Globus pallidus (tissue), 1 donor: ENCODE measurements at regions not wholly inside any gene's neighbourhood (a gene's known extent, or its start where the extent isn't known, plus 50 kb on each side); places are given as distances from the start of the nearest gene placed in this dataset.
"Not testable (repeated sequence)": the region's sequence is repeated elsewhere in the genome, so short reads cannot be mapped to it uniquely, and the experiment has no call there.

ENCODE experiments used
- DNase-seq: peaks from one replicate; pipeline ENCODE4 v3.0.0-alpha.2; 2015; ENCODE audit warnings: low spot score

DNA sequence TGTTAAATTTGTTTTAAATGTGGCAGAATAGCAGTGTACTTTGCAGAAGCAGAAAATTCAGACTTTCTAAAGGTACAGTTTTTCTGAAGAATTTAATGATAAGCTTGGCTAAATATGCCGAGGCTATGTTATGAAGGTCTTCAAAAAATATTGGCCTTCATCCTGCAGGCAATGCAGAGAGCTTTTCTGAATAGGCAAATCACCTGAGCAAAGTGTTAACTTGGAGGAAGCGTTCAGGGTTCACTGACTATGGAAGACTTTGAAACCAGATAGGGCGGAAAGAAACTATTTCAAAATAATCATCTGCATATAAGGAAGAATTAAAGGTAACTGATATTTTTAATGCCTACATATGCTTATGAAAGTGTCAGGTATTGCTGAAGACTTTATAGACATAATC, 133.7 kb upstream of the SETBP1 start:
- DNase-seq: no peak

DNA sequence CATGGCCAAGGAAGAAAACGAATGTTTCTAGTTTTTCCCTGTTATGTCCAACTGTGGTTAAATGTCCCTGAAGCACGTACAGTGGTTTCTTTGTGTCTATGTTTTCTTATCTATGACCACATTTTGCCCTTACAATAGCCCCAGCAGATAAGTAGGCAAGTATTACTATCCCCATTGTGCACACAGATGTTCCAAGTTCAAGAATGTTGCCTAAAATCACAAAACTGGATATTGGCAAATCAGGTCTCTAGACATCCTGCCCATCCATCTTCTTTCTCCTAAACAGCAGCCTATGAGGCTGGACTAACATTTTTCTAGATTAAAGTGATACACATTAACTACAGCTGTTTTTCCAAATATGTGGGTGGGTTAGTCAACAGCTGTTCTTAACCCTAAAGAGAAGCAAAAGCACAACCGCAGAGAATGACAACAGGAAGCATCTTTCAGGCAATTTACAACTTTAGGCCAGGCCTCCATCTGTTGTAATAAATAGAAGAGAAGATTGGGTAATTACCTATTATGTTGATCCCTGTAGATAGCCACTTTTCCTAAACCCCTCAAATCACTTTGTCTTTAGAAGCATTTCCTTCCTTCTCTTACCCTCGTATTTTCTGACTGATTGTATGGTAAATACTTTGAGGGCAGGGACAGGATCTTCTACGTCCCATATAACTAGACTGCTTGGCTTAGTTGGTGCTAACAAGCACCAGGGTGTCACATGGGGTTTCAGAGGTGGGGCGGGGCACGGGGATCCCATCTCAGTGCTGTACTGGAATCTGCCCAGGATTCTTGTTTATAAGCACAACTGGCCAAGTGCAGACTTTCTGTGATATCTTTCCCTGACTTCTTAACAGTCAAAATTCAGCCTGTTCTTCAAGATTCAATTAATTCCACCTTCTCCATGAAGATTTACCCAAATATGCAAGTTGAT, 132.1 kb upstream of the SETBP1 start:
- no peak for DNase-seq

DNA sequence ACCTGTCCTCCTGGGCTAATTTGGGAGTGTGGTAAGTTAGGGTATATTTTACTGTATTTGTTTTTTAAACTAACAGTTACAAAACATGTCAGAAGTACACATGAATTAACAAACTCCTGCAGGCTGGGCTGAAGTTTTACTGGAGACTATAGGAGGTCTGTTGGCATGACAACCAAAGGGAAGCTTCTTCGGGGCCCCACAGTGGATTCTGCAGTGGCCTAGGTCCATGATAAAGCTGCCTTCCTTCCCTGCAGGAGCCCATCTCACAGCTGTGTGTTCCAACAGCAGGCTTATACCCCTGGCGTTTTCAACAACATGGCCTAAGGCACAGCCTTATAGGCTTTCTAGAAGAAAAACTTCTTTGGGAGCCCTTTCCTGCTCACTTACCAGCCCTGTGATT, 128.0 kb upstream of the SETBP1 start:
- no peak for DNase-seq

DNA sequence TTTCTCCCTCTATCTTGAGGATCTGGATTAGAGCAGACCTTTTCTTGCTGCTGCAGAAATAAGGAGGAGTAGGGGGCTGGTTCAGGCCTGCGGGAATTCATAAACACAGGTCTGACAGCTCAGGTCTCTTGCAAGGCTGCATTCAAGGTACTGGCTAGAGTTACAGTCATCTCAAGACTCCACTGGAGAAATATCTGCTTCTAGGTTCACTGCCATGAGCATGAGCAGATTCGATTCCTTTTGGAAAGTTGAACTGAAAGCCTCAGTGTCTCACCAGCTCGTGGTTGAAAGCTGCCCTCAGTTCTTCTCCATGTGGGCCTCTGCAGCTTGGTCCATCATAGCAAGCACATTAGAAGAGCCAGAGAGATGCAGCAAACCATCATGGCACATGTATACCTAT, 124.4 kb upstream of the SETBP1 start:
- peak; percentile 19 for DNase-seq

DNA sequence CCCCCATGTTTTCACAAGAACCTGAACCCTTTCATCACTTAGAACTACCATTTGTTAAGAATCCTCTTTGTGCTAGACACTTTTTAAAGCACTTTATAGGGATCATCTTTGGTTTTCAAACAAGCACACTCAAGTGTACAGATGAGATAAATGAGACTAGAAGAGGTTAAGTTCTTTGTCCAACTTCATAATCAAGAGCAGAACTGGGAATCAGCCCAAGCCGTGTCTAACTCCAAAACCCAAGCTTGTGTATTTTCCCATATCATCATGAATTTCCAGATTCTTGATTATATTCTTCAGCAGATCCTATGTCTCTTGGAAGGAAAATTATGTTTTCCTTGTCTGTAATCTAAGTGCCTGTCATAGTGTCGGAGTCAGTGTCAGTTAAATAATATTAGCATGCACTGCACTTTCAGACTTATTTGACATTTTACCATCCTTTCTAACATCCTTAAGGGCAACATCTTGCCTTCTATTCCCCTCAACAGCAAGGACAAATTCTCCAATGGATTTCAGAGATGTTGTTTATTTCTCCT, 123.0 kb upstream of the SETBP1 start:
- DNase-seq: no peak

DNA sequence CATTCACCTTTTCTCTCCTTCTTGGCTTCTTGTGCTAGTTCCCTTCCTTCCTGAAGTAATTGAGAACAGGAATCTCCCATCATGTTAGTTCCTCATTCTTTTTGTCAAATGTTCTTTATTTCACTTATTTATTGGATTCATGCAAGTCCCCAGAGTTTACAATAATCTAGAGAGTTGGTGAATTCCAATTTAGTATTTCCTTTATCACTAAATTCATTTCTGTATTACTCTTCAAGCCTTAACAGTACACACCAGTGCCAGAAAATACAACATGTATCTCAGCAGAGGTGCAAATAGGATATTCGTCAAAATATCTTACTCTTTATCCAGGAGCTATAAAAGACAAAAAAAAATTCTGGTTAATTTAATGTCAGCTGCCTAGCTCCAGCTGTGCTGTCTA, 121.9 kb upstream of the SETBP1 start:
- DNase-seq: no peak

DNA sequence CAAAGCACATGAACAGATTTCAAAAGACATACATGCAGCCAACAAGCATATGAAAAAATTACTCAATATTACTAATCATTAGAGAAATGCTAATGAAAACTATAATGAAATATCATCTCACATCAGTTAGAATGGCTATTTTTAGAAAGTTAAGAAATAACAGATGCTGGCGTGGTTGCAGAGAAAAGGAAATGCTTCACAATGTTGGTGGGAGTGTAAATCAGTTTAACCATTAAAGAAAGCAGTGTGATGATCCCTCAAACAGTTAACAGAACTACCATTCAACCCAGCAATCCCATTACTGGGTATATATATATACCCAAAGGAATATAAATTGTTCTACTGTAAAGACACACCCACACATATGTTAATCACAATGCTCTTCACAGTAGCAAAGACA, 117.7 kb upstream of the SETBP1 start:
- DNase-seq: no peak

DNA sequence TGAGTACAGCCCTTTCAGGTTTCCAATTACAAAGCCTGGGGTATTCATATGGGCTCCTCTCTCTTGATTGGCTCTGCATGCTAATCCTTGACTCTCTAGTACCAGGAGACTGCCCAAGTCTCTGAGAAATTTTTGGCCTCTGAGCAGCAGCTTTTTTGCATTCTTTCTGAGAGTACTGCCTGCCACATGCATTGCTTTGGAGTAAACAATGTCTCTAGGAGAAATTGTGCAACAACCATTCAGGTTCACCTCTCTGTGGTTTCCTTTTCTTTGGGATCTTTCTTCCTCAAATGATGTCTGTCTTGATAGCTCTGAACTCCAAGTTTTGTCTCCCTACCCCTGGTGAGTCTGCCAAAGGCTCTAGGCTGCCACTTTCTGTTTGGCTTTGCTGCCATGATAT, 115.8 kb upstream of the SETBP1 start:
- DNase-seq: peak; percentile 8

DNA sequence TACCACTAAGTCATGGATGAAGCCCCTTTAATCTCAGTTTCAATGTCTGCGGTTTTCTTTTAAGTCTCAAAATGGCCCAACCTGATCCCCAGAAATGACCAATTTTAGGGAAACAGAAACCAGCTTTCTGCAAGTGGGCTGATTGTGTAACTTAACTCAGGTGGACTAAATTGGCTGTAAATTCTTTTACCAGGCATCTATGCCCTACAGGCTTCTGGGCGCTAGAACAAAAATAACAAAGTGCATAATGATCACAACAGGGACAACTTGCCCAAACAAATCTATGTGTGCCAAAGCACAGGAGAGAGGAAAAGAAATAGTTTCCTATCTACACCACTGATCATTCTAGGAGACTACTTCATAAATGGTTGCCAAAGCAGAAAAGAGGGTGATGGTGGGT, 112.3 kb upstream of the SETBP1 start:
- DNase-seq: no peak

DNA sequence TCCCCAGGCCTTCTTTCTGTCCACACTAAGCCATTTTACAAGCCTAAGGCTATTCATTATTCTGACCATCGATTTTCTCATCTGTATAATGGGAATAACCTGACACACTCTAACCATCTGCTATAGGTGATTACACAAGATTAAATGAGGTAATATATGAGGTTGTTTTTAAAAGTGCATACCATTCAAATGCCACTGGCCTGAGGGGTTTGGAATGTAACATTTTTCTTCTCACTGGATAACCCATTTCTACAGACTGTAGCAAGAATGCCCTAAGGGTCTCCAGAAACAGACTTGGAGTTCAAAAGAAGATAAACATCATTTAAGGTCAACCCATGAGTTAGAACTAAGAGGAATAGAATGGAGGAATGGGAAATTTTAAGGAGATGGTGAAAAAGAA, 111.7 kb upstream of the SETBP1 start:
- no peak for DNase-seq

DNA sequence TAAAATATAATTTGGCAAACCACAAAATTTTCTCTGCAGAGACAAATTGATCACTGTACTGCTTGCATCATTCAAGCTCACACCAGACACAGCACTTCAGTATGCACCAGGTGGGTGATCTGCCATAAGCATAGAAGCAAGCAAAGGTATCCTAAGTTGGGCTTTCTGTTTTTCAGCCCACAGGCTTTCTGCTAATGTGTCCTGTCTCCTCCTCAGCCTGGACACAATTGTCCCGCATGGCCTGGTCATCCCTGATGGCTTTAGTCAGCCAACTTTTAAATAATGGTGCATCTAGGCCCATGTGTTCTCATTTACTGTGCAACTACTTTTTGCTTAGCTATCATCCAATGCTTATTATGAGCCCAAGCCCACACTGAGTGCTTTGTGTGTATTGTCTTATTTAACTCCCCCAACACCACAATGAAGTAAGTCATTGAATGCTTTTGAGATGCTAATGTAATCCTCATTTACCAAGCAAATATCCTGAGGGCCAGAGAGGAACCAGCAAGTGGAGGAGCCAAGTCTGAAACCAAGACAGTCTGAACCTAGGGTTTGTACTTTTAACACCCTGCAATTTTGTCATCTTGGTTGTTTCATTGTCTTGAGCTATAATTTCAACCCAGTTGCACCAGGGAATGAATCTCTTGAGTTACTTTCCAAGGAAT, 111.2 kb upstream of the SETBP1 start:
- DNase-seq: no peak

DNA sequence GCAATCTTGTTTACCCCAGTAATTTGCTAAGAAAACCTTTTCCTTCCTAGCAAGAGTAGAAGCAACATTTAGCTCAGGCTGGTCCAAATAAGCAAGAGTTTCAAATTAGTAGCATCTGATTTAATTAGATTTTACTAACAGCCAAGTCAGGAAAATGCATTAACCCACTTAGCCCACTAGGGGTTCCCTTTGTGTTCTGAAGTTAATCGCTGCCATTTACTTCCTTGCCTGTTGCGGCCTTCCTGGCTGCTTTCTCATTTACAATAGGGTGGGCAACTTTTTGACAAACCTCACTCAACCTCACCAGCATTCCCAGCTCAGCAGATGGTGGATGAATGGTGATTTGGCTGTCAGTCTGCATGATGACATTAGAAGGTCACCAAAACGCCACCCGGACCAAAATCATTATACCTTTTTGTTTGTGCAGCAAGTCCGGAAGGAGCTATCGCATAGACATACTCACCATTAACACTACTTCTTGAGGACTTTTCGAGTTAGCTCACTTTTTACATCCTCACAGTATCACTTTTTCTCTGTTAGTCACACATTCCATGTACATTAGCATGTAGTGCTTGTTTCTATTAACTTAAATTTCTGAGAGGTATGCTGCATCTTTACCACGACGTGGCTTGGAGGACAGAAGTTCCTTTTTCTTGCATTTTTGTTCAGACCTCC, 101.5 kb upstream of the SETBP1 start:
- DNase-seq: no peak

DNA sequence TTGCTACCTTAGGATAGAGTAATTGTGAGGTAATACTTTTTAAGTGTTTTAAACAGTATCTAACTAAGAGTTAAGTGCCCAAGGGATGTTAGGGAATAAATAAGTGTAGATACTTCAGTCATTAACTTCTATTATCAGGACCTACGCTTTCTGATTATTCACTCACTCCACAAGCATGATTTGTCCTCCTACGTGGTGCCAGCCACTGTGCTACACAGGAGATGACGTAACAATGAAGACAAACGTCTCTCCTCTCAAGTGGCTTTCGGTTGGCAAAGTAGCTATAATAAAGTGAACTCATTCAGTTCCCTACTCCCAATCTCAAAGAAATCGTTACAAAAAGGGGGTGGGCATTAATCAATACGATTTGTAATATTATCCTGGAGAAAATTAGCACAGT, 100.9 kb upstream of the SETBP1 start:
- no peak for DNase-seq

DNA sequence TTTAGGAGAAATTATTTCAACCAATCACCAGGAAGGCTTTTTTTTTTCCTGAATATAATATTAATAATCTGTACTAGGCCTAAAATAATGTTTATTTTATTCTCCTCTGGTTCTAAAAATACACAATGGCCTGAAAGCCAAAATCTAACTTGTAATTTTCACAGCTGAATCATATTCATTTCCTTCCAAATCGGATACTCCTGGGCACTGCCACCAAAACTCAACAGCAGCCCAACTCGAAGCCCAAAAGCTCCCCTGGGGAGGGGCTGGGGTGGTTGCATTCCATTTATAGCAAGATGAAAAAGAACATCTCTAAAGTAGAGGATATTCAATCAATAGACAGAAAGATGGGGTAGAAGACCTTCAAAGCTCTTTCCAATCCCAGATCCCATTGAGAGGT, 100.5 kb upstream of the SETBP1 start:
- DNase-seq: no peak

DNA sequence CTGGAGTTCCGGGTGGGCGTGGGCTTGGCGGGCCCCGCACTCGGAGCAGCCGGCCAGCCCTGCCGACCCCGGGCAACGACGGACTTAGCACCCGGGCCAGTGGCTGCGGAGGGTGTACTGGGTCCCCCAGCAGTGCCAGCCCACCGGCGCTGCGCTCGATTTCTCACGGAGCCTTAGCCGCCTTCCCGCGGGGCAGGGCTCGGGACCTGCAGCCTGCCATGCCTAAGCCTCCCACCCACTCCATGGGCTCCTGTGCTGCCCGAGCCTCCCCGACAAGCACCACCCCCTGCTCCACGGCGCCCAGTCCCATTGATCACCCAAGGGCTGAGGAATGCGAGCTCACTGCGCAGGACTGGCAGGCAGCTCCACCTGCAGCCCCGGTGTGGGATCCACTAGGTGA, 99.9 kb upstream of the SETBP1 start:
- not testable (repeated sequence) for DNase-seq

DNA sequence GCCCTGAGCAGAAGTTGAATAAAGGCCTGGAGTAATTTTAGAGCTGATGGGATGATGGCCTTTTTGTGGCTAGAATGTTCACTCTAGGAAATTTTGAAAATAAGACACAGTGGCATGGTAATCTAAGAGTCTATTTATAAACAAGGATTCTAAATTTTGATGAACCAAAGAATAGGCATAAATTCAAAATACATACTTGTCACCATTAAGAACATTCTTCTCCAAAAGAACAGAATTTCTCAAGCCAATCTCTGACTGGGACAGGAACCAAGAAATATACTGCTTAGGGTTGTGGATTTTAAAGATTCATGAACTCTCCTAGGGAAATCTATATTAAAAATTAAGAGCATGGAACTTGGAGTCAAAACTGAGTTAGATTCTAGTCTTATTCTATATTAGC, 98.2 kb upstream of the SETBP1 start:
- no peak for DNase-seq

DNA sequence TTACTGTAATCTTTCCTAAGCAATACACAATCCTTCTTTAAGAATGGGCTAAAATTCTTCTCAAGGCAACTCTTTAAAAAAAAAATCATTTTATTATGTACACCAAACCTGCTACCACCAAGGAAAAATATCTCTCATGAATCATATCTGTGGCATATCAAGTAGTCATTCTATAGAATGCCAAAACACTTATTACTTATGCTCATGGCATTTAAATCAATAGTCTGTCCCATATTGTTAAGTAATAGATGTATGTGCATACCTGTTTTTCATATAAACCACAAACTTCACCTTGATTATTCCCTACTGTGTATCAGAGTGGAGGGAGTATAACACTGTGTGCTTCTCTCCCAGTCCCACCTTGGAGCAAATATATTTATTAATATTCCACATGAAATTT, 95.8 kb upstream of the SETBP1 start:
- no peak for DNase-seq

DNA sequence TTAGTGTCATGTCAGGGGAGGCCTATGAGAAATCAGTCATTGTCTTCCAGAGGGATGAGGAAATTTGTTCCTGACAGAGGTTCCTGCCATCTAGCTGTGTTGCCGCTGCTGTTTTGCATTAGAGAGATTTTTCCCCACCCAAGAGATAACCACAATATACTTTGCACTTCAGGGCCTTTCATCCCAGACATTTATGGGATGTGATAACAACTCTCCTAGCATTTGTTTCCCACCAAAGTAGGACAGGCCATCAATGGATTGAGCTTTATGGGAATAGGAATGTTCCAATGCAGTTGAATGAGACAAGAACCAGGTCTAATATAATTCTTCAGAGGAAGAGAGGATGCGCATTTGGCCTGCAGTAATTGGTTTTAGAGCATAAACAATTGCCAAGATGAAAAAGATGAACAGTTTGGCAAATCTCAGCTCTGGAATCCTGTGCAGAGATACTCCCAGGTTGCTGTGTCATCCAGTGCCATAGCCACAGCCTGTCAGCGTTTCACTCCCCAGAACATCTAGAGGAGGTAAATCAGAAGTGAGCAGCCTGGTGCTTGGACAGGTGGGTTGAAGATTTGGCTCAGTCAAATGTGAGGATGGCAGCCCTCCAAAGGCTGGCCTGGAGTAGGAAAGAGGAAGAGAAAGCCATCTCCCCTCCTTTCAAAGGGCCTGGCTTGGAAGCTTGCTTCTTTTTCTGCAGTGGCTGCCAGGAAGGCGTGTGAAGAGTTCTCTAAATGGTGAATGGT, 93.7 kb upstream of the SETBP1 start:
- peak; percentile 42 for DNase-seq

DNA sequence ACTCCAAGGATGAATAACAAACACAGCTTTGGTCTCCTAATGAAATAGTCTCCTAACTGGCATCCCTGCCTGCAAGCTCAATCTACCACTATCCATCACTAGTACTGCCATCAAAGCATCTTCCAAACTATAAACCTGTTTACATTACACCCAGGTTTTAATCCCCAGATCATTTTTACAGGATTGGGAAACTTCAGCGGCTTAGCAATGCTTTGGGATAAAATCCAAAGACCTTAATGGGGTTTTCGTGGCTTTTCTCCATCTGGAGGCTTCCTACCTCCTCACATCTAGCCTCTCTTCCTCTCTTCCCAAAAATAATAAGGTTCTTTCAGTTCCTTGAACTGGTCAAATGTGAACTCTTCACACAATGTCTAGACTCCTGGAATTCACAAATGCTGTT, 92.2 kb upstream of the SETBP1 start:
- no peak for DNase-seq

DNA sequence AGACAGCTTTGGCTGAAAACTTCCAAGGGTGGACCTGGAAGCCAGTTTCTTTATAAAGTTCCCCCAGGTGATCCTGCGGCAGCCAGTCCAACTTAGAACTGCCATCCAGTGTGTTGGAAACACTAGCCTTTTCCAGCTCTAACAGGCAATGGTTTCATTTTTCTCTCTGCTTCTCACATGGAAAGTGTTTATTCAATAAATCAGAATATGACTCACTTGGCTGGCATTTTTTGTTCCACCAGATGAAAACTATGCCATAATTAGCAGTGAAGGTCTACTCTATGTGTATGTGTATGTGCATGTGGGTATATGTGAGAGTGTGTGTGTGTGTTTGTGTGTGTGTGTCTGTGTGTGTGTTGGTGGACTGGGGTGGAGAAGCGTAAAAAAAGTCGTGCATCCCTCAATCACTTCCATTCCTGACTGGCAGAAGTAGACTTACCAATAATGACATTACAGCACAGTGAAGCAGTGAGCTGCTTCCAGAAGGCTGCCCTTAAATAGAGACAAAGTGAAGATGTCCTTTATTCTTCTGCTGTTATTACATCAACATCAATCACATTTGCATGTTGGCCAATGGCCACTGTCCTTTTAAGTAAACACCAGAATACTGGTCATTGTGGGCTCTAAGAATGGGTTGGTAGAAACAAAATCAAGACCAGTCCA, 90.9 kb upstream of the SETBP1 start:
- DNase-seq: no peak

DNA sequence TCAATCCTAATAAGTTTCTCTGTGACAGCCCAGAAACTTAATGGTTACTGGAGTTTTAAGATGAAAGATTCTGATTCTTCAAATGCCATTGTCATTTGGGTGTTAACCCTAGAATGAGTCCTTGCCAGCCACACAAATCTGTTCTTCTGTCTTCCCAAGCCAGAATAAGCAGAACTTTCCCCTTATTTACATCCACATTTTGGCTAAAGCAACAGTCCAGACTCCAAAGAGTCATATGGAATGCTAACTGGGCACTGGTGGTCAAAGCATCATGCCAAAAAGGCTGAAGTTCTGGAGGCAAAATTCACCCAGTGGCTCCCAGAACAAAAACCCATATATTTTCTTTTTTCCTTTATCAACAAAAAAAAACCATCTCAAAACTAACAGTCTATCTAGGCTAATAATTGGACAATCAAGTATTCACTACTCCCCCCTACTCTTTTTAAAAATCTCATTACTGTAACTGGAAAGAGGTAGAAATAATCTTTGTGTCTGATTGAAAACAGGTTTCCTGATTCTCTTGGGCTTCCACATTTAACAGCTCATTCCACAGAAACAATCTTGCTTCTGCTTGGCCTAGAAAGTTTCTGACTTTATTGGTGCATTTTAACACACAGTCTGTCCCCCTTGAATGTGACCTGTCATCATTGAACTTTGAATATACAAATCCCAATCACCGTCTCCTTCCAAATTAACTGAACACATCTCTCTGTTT, 89.6 kb upstream of the SETBP1 start:
- no peak for DNase-seq
